OCI-LY1 (cell line): ENCODE measurements at regions not wholly inside any gene's neighbourhood (a gene's known extent, or its start where the extent isn't known, plus 50 kb on each side); places are given as distances from the start of the nearest gene placed in this dataset.

ENCODE experiments used
- H2AFZ ChIP-seq: fragments of 200-600 bp; sonication (generic), shearing (Covaris generic); 2 replicates; pipeline ENCODE4 v1.6.0; 2014; ENCODE audit warnings: antibody characterized with exemption, mild to moderate bottlenecking, low read length
- H3F3A ChIP-seq: fragments of 200-600 bp; sonication (generic), shearing (Covaris generic); 2 replicates; pipeline ENCODE4 v1.6.0; 2014; ENCODE audit warnings: mild to moderate bottlenecking, antibody characterized with exemption, low read length, moderate library complexity; ENCODE audit not compliant: insufficient read depth
- H3K27ac ChIP-seq: fragments of 200-600 bp; sonication (generic); 2 replicates; pipeline ENCODE4 v1.5.1; 2014; ENCODE audit warnings: low read length, mixed run types, mild to moderate bottlenecking, low read depth; ENCODE audit not compliant: poor library complexity, severe bottlenecking
- H3K27me3 ChIP-seq: fragments of 200-600 bp; sonication (generic); 2 replicates; pipeline ENCODE4 v1.6.0; 2014; ENCODE audit warnings: antibody characterized with exemption, mild to moderate bottlenecking, low read length, moderate library complexity; ENCODE audit not compliant: insufficient read depth
- H3K36me3 ChIP-seq: fragments of 200-600 bp; sonication (generic); 2 replicates; pipeline ENCODE4 v1.6.1; 2014; ENCODE audit warnings: mild to moderate bottlenecking, antibody characterized with exemption, low read length, moderate library complexity, mixed read lengths; ENCODE audit not compliant: insufficient read depth
- H3K4me1 ChIP-seq: fragments of 200-600 bp; sonication (generic); 2 replicates; pipeline ENCODE4 v1.5.1; 2014; ENCODE audit warnings: mild to moderate bottlenecking, low read length, moderate library complexity; ENCODE audit not compliant: insufficient read depth, severe bottlenecking
- H3K4me2 ChIP-seq: fragments of 200-600 bp; sonication (generic), shearing (Covaris generic); 2 replicates; pipeline ENCODE4 v1.6.1; 2014; ENCODE audit warnings: low read length
- H3K4me3 ChIP-seq: fragments of 200-600 bp; sonication (generic); 2 replicates; pipeline ENCODE4 v1.5.1; 2014; ENCODE audit warnings: low read length, low read depth, mild to moderate bottlenecking, mixed read lengths; ENCODE audit not compliant: poor library complexity, severe bottlenecking
- H3K79me2 ChIP-seq: fragments of 200-600 bp; shearing (Covaris generic); 2 replicates; pipeline ENCODE4 v1.6.1; 2016; ENCODE audit warnings: mixed run types, low read length, mixed read lengths; ENCODE audit not compliant: insufficient read depth
- H3K9ac ChIP-seq: fragments of 200-600 bp; sonication (generic), shearing (Covaris generic); 2 replicates; pipeline ENCODE4 v1.6.1; 2014; ENCODE audit warnings: mild to moderate bottlenecking, low read length, mixed read lengths
- H3K9me2 ChIP-seq: fragments of 200-600 bp; sonication (generic), shearing (Covaris generic); 2 replicates; pipeline ENCODE4 v1.6.1; 2014; ENCODE audit warnings: low read depth, mild to moderate bottlenecking, low read length, mixed read lengths
- H3K9me3 ChIP-seq: fragments of 200-600 bp; shearing (Covaris generic); 2 replicates; pipeline ENCODE4 v1.6.1; 2014; ENCODE audit warnings: low read length, mixed read lengths
- H4K20me1 ChIP-seq: fragments of 200-600 bp; sonication (generic), shearing (Covaris generic); 2 replicates; pipeline ENCODE4 v1.6.0; 2016; ENCODE audit warnings: mild to moderate bottlenecking, low read length; ENCODE audit not compliant: insufficient read depth
- CTCF ChIP-seq: fragments of 200-600 bp; sonication (generic), shearing (Covaris generic); IDR thresholded peaks from 2 replicates; pipeline ENCODE4 v1.5.1; 2017; ENCODE audit warnings: mild to moderate bottlenecking, antibody characterized with exemption, low read length, moderate library complexity, mixed read lengths
- EZH2 ChIP-seq: fragments of 200-600 bp; sonication (generic), shearing (Covaris generic); IDR thresholded peaks from 2 replicates; pipeline ENCODE4 v1.8.0; 2017; ENCODE audit warnings: borderline replicate concordance, mixed run types, mild to moderate bottlenecking, antibody characterized with exemption, low read length, moderate library complexity, mixed read lengths

- Histone ChIP-seq H3K9me2 (no peaks in the 10 kb centered on the region), H3K4me2 (no peak overlapping the region), H3F3A (no peaks in the 10 kb centered on the region), H4K20me1 (no peaks in the 10 kb centered on the region), H3K9ac (no peak overlapping the region), H3K27ac (no peak overlapping the region), H3K79me2 (no peaks in the 10 kb centered on the region), H3K27me3 (no peaks in the 10 kb centered on the region), H3K4me1 (no peaks in the 10 kb centered on the region), H3K36me3 (no peaks in the 10 kb centered on the region; the same call in 1 of the 2 replicates), H3K9me3 (no peaks in the 10 kb centered on the region), H3K4me3 (no peak overlapping the region), H2AFZ (no peak overlapping the region)
- TF ChIP-seq CTCF: no peak
- TF ChIP-seq EZH2: no peak
Observed at GRCh38 chr17:77020973-77021372, 119.8 kb upstream of the SEC14L1 start.

- no peak overlapping the region for H3K9ac ChIP-seq
- no peaks in the 10 kb centered on the region for H3K79me2 ChIP-seq
- no peaks in the 10 kb centered on the region for H3K9me2 ChIP-seq
- H3K4me1 ChIP-seq: peaks cover 3% of the 10 kb centered on the region
- H3K9me3 ChIP-seq: no peaks in the 10 kb centered on the region
- no peak overlapping the region for H3K27ac ChIP-seq
- H3K36me3 ChIP-seq: no peaks in the 10 kb centered on the region; the same call in 1 of the 2 replicates
- H3F3A ChIP-seq: no peaks in the 10 kb centered on the region
- H3K4me3 ChIP-seq: no peak overlapping the region
- H3K27me3 ChIP-seq: no peaks in the 10 kb centered on the region
- TF ChIP-seq CTCF: no peak
- H2AFZ ChIP-seq: no peak overlapping the region
- no peak overlapping the region for H3K4me2 ChIP-seq
- no peaks in the 10 kb centered on the region for H4K20me1 ChIP-seq
Observed at GRCh38 chr17:77022766-77023165, 118.0 kb upstream of the SEC14L1 start.

GRCh38 chr17:77025781-77026180 lies 115.0 kb upstream of the SEC14L1 start:
- TF ChIP-seq EZH2: no peak
- TF ChIP-seq CTCF: no peak
- Histone ChIP-seq H3K27me3 (no peaks in the 10 kb centered on the region), H2AFZ (no peak overlapping the region)

More at GRCh38 chr17:77025781-77026180, 115.0 kb upstream of the SEC14L1 start:
- no peaks in the 10 kb centered on the region for H3K79me2 ChIP-seq
- H3K4me1 ChIP-seq: peaks cover 3% of the 10 kb centered on the region
- H3K9me2 ChIP-seq: no peaks in the 10 kb centered on the region
- no peak overlapping the region for H3K4me3 ChIP-seq
- H3K4me2 ChIP-seq: no peak overlapping the region
- H3F3A ChIP-seq: no peaks in the 10 kb centered on the region
- no peaks in the 10 kb centered on the region for H3K9me3 ChIP-seq
- H4K20me1 ChIP-seq: no peaks in the 10 kb centered on the region
- H3K27ac ChIP-seq: no peak overlapping the region
- no peaks in the 10 kb centered on the region; the same call in 1 of the 2 replicates for H3K36me3 ChIP-seq
- H3K9ac ChIP-seq: no peak overlapping the region
